NCI-H510A treated with DMSO at 0.1 percent for 48 hours (cell line): ENCODE measurements at regions not wholly inside any gene's neighbourhood (a gene's known extent, or its start where the extent isn't known, plus 50 kb on each side); places are given as distances from the start of the nearest gene placed in this dataset.
A peak's percentile ranks its signal among the peaks of the same experiment; 100 is the strongest.

Source experiments
- DNase-seq: peaks from one replicate; lab custom pipeline; 2025; lab: John Stamatoyannopoulos, UW

GRCh38 chr20:6616421-6616820, 151.1 kb upstream of the BMP2 start:
- no peak for DNase-seq

DNA sequence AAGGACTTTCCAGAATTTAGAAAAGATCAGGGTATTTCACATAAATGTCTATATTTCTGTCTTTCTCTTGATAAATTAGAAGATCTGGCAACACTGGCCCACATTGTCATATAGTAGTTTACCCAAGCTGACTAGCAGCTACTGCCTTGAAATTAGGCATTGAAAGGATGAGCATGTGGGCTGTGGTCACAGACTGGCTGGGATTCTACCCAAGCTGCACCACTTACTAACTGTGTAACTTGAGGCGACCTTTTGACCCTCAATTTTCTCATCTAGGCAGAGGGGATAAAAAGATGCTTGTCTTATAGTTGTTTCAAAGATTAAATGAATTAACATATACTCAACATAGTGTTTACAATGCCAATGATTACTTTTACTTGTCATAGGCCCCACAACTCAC, 152.7 kb upstream of the BMP2 start:
- no peak for DNase-seq

- peak; percentile 79 for DNase-seq
These were observed 154.1 kb upstream of the BMP2 start for GRCh38 chr20:6613280-6613861.

DNA sequence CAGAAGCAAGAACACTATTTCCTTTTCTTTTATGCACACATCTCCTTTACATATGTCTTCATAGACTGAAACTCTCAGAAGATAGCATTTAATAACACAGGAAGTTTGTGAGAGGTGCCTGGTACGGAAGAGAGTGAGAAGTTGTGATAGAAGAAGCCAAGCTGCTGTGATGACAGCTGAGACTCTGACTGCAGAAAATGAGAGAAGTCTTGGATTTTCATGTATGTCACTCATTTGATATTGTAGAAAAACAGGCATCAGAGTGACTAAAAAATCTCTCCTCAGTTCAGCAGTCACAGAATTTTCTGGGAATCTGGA, 154.9 kb upstream of the BMP2 start:
- DNase-seq, result no peak

- DNase-seq, result peak; percentile 23
These were observed 155.4 kb upstream of the BMP2 start for GRCh38 chr20:6611911-6612605.

DNA sequence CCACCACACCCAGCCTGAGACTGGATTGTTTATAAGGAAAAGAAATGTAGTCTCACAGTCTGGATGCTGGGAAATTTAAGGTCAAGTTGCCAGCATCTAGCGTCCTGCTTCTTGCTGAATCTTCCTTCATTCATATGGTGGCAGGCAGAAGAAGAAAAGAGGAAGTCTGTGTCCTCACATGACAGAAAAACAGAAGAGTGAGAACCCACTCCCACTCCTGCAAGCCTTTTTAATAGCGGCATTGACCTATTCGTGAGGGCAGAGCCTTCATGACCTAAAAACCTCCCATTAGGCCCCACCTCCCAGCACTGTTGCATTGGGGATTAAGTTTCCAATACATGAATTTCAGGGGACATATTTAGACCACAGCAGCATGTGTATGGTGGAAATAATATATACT, 160.8 kb upstream of the BMP2 start:
- DNase-seq, result no peak

DNA sequence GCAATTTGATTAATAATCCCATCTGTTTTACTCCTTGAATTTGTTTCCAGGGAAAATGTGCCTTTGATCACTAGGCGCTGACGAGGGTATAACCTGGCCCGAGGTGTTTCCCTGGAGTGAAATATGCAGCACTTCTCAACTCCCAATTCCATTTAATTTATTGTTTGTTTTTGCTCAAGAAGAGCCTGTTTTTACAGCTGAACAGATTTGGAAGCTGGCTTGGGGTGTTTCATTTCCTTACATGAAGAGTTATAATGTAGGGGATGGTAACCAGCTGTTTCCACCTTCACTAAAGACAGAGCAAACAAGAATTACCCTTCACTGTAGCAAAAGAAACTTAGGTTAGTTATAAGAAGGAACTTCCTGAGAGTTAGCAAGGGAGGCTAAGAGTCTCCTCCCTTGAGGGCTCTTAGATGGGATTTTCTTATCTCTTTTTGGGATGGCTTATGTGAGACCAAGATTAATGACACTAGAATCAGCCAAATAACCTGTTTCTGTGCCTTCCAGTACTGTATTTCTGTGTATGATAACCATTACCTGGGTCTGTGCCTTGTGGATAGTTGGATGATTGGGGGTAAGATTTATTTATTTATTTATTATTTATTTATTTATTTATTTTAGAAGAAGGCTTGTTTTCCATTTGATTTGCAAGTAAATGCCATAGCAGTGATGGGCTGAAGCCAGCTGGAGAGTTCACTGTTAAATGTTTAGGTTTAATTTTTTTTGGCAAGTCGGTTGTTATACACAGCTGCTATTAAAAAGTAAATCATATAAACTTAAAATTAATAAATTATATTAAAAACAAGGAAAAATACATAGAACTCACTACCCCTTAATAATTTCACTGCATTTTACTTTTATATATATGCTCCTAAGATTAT, 162.2 kb upstream of the BMP2 start:
- no peak for DNase-seq

GRCh38 chr20:6604179-6604578, 163.3 kb upstream of the BMP2 start:
- DNase-seq, result no peak

- DNase-seq, result no peak
These were observed 167.4 kb upstream of the BMP2 start for GRCh38 chr20:6599876-6600735.

DNA sequence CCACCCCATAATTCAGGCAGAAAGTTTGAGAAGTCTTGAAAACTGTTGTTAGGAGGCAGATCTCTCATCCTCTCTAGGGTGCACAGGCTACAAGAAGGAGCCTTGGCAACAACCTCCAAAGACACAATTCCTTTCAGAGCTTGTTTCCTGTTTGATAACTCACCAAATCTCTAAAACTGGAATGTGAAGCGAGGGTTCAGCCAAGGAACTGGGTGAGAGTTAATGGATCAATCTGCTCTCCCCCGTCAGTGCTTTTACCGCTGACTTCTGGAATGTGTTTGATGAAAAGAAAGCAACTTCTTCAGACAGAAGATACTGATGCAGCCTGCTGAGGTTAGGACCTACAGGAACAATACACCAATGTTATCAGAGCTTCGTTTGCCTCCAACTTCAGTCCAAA, 171.8 kb upstream of the BMP2 start:
- DNase-seq, result no peak

- no peak for DNase-seq
These were observed 176.4 kb upstream of the BMP2 start for GRCh38 chr20:6590891-6591637.

DNA sequence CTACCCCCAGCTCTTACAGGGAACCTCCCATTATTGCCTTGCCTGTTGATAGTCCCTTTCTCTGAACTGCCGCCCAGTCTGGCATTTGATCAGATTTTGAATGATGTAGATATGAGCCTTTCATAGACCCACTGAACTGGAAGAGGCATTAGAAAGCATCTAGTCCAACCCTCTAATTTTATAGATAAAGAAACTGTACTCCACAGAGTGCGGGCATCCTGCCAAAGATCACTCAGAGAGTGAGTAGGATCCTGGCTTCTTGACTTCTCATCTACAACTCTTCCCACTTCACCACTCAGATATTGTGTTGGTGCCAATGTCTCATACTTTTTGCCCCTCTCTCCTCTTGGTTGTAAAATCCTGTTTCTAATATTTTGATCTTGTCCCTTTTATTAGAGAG, 179.2 kb upstream of the BMP2 start:
- DNase-seq, result peak; percentile 15

- DNase-seq, result peak; percentile 76
These were observed 184.2 kb upstream of the BMP2 start for GRCh38 chr20:6583134-6583738.

DNA sequence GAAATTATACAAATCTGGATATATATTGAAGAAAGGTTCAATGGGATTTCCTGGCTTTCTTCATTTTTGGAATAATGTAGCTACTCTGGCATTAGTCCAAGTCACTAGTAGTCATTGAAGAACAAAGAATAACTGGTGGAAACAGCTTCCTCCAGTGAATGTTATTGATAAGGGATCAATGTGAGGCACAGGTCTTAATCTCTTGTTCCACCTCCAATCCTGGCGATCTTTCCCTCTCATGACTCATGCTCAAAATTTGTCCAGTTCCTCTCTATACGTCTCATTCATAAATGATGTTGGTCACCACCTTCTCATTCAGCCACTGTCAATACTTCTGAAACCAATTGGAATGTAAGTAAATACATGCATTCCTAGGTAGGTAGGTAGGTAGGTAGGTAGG, 185.0 kb upstream of the BMP2 start:
- no peak for DNase-seq

DNA sequence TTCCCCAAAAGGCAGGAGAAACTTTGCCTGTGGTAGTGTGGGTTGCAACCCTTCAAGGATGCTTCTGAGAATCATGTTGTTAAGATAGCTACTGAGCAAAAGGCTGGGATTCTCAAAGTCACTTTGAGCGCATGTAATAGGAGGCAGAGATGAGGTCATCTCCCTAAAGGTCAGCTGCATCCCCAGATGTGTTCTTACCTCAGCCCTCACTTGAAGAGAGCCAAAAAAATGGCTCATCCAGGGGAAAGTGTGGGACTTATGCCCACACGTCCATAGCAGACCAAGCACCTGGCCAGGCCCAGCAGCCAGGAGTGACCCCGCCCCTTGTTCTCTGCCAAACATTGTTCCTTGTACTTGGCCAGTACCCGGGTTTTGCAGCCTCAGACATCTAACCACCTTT, 187.0 kb upstream of the BMP2 start:
- no peak for DNase-seq

DNA sequence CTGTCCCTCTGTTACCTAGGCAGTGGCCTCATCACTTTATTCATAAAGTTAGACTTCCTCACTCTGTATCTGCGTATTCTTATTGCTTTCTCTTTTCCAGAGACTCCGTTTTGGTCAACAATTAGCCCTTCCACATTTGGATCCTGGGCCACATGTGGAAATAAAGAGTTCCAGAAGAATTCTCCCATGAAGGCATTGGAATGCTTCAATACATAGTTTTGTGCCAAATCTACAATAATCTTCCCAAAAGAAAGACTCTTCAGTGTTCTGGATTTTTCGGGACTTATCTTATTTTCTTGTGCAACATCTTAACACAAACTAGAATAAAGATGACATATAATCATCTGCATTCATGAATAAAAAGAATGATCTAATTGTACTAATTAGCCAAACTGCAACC, 187.7 kb upstream of the BMP2 start:
- no peak for DNase-seq

GRCh38 chr20:6579417-6579816, 188.1 kb upstream of the BMP2 start:
- no peak for DNase-seq

DNA sequence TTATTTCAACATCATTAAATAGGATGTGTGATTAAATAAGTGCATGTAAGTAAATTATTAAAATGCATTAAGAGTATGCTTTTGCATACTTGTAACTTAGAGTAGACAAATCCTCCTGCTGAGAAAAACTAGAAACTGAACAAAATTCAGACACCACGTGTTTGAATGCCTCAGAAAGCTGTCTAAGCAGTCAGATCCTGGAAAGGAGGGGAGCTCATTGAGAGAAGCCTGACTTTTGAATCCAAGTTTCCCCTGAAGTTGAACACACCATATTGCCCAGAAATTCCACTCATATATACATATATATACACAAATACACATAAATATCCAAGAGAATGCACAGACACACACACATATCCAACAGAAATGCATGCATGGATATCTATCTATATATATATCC, 190.0 kb upstream of the BMP2 start:
- DNase-seq, result no peak

DNA sequence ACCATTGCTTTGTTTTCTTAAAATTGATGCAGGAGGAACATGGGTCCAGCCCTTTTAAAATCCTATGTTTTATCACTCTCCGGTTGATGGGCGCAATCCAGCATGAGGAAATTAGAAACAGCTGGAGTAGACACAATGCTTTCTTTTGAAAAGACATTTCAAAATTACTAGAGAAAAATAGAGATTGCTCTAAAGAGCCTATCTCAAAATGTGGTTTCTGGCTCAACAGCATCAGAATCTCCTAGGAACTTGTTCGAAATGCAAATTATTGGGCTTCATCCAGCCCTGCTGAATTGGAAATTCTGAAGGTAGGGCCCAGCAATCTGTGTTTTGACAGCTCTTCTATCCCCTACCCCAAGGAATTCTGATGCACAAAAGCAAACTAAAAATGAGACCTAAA, 190.8 kb upstream of the BMP2 start:
- no peak for DNase-seq

- no peak for DNase-seq
These were observed 191.5 kb upstream of the BMP2 start for GRCh38 chr20:6575912-6576401.

DNA sequence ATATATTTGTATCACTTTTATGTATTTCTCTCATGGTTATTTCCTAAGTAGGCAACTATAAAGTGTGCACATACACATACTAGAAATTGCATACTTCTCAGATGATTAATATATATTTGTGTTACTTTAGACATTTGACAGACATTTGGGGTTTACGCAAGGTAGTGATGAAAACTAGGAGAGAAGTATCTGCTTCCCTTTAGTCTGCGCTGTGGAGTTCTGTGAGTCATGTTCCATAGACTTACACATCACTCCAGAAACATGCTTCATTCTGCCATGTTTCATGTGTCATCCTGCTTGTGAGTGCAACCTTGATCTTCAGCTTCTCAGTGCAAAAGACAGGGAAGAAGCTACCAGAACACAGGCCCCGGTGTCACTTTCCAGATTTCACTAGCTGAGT, 200.7 kb upstream of the BMP2 start:
- no peak for DNase-seq
